Glutamatergic neuron (in vitro differentiated cells): ENCODE measurements at regions not wholly inside any gene's neighbourhood (a gene's known extent, or its start where the extent isn't known, plus 50 kb on each side); places are given as distances from the start of the nearest gene placed in this dataset.
"Not testable (repeated sequence)": the region's sequence is repeated elsewhere in the genome, so short reads cannot be mapped to it uniquely, and the experiment has no call there.

Experiments used
- DNase-seq: peaks from one replicate; pipeline ENCODE4 v3.0.0; 2022
- H3K27ac Mint-ChIP-seq: one replicate; pipeline ENCODE4 v1.8.0; 2020; ENCODE audit warnings: mild to moderate bottlenecking, mixed read lengths, inconsistent platforms; ENCODE audit not compliant: unreplicated experiment
- H3K27me3 Mint-ChIP-seq: one replicate; pipeline ENCODE4 v1.8.0; 2020; ENCODE audit warnings: mild to moderate bottlenecking, moderate library complexity, mixed read lengths, inconsistent platforms; ENCODE audit not compliant: unreplicated experiment
- H3K36me3 Mint-ChIP-seq: one replicate; pipeline ENCODE4 v1.8.0; 2020; ENCODE audit warnings: mild to moderate bottlenecking, mixed read lengths, inconsistent platforms; ENCODE audit not compliant: unreplicated experiment
- H3K4me1 Mint-ChIP-seq: one replicate; pipeline ENCODE4 v1.8.0; 2020; ENCODE audit warnings: mild to moderate bottlenecking, low read depth, mixed read lengths, inconsistent platforms; ENCODE audit not compliant: unreplicated experiment
- H3K4me3 Mint-ChIP-seq: one replicate; pipeline ENCODE4 v1.8.0; 2020; ENCODE audit warnings: mild to moderate bottlenecking, mixed read lengths, inconsistent platforms; ENCODE audit not compliant: unreplicated experiment
- H3K9me3 Mint-ChIP-seq: one replicate; pipeline ENCODE4 v1.8.0; 2020; ENCODE audit warnings: mild to moderate bottlenecking, moderate library complexity, mixed read lengths, inconsistent platforms; ENCODE audit not compliant: unreplicated experiment

DNA sequence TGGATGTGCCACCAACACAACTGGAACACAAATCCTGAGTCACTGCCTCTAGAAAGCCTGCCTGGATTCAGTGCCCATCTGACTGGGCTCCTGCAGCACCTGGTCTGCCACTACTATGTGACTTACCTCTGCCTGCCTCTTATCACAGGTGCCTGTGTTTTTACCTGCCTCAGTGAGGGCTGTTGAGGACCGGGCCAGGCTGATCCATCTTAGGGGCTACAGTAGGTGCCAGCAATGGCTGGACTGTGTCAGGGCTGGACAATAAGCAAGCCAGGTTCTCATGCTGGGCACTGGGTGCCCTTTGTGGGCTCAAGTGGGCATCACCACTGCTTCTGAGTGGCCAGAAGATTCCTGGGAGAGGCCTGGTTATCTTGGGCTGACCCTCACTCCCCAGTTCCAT is 948.6 kb upstream of the TPTE start:
- H3K36me3 Mint-ChIP-seq, H3K27ac Mint-ChIP-seq, H3K9me3 Mint-ChIP-seq, DNase-seq, H3K4me3 Mint-ChIP-seq, H3K4me1 Mint-ChIP-seq, H3K27me3 Mint-ChIP-seq: not testable (repeated sequence)

DNA sequence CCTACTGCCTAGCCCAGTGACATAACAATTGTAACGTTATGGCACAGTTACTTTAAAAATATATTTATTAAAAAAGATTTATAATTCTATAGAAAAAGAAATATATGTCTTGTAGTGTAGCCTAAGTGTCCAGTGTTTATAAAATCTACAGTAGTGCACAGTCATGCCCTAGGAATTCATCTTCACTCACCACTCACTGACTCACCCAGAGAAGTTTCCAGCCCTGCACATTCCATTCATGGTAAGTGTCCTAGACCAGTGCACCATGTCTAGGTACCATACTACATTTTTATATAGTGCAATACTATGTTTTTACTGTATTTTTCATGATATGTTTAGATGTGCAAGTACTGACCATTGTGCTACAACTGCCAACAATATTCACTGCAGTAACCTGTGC is 947.9 kb upstream of the TPTE start:
- not testable (repeated sequence) for H3K27me3 Mint-ChIP-seq, H3K27ac Mint-ChIP-seq, H3K9me3 Mint-ChIP-seq, H3K4me3 Mint-ChIP-seq, H3K4me1 Mint-ChIP-seq, H3K36me3 Mint-ChIP-seq, DNase-seq

DNA sequence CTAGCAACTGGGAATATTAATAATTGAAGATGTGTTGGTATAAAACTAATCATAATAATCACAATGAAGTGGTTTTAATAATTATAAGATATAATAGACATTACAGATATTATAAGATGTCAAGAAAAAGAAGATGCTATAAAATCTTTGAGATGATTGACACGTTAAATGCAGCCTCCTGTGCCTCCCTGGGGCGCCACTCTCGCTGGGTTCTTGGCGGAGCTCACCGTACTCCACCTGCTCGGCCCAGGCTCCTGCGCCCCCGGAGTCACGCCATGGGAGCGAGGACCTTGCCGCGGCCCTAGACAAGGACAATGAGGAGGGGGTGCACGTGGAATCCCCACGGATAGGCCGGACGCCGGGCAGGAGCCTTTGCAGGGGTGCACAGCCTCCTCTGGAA is 942.1 kb upstream of the TPTE start:
- not testable (repeated sequence) for H3K4me3 Mint-ChIP-seq, DNase-seq, H3K9me3 Mint-ChIP-seq, H3K27ac Mint-ChIP-seq, H3K4me1 Mint-ChIP-seq, H3K27me3 Mint-ChIP-seq, H3K36me3 Mint-ChIP-seq

DNA sequence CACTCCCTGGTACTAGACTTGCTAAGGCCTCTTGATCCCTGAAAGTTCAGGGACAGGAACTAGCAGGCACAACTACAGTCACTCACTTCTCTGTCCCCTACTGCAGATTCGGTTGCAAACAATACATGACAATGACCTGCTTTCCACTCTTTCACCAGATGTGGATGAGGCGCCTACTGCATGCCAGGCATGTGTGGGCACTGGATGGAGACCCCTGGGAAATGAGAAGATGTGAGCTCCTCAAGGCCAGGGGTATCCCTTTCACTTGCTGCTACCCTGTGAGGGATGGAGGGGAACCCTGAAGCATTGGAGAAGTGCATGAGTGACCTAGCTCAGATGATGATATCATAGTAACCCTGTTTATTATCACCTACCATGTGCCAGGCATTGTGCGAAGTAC is 933.4 kb upstream of the TPTE start:
- not testable (repeated sequence) for H3K4me3 Mint-ChIP-seq, H3K4me1 Mint-ChIP-seq, DNase-seq, H3K36me3 Mint-ChIP-seq, H3K27me3 Mint-ChIP-seq, H3K27ac Mint-ChIP-seq, H3K9me3 Mint-ChIP-seq

DNA sequence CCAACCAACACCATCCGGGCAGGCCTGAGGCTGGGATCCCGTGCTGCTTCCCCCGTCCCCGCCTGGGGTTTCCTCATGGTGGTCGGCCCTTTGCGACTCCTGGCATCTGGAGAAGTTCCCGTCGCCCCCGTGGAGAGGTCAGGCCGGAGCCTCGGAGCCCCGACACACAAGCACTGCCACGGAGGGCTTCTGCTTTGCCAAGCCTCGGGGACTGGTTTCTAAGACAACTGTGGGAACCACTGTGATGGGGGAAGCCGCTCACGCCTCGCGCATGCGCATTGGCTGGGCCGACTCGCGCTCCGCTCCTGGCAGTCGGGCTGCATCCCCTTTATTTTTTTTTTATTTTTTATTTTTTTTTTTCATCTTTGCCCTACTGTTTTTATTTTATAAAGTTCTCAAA is 928.8 kb upstream of the TPTE start:
- not testable (repeated sequence) for H3K27me3 Mint-ChIP-seq, H3K9me3 Mint-ChIP-seq, H3K4me1 Mint-ChIP-seq, H3K36me3 Mint-ChIP-seq, H3K27ac Mint-ChIP-seq, DNase-seq, H3K4me3 Mint-ChIP-seq

DNA sequence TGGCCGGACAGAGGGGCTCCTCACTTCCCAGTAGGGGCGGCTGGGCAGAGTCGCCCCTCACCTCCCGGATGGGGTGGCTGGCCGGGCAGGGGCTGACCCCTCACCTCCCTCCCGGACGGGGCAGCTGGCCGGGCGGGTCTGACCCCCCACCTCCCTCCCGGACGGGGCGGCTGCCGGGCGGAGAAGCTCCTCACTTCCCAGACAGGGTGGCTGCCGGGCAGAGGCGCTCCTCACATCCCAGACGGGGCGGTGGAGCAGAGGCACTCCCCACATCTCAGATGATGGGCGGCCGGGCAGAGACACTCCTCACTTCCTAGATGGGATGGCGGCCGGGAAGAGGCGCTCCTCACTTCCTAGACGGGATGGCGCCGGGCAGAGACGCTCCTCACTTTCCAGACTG is 927.7 kb upstream of the TPTE start:
- DNase-seq, H3K27ac Mint-ChIP-seq, H3K36me3 Mint-ChIP-seq, H3K4me3 Mint-ChIP-seq, H3K27me3 Mint-ChIP-seq, H3K4me1 Mint-ChIP-seq, H3K9me3 Mint-ChIP-seq: not testable (repeated sequence)

DNA sequence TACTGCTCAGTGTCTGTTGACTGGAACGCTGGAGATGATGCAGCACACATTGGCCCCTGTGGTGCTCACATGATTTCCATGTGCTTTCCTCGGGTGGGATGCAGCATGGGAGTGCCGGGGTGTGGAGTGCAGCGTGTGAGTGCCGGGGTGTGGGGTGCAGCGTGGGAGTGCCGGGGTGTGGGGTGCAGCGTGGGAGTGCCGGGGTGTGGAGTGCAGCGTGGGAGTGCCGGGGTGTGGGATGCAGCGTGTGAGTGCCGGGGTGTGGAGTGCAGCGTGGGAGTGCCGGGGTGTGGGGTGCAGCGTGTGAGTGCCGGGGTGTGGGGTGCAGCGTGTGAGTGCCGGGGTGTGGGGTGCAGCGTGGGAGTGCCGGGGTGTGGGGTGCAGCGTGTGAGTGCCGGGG is 907.4 kb upstream of the TPTE start:
- DNase-seq, H3K27ac Mint-ChIP-seq: not testable (repeated sequence)

DNA sequence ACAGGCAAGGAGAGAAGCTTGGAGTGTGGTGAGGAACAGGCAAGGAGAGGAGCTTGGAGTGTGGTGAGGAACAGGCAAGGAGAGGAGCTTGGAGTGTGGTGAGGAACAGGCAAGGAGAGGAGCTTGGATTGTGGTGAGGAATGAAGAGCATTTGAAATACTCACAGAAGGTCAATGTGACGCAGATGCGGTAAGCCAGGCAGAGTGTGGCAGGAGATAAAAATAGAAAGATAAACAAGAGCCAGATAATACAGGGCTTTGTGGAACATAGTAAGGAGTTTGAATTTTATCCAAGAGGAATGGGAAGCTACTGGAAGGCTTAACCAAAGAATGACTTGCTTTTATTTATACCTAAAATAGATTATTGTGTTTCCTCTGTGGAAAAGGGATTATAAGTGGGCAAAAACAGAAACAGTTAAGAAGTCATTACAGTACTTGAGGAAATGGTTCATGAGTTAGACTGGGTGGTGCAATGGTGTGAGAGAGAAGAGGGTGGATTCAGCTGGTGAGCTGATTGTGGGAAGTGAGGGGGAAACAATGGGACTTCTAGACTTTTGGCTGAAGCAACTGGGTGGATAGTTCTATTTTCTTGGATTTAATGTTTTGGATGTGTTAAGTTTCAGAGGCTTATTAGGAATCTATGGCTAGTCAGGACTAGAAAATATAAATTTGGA is 900.1 kb upstream of the TPTE start:
- not testable (repeated sequence) for H3K4me3 Mint-ChIP-seq, H3K36me3 Mint-ChIP-seq, DNase-seq, H3K9me3 Mint-ChIP-seq, H3K27me3 Mint-ChIP-seq, H3K4me1 Mint-ChIP-seq, H3K27ac Mint-ChIP-seq

More for the DNA sequence above, 907.4 kb upstream of the TPTE start:
- not testable (repeated sequence) for H3K4me1 Mint-ChIP-seq, H3K36me3 Mint-ChIP-seq, H3K9me3 Mint-ChIP-seq, H3K4me3 Mint-ChIP-seq, H3K27me3 Mint-ChIP-seq

DNA sequence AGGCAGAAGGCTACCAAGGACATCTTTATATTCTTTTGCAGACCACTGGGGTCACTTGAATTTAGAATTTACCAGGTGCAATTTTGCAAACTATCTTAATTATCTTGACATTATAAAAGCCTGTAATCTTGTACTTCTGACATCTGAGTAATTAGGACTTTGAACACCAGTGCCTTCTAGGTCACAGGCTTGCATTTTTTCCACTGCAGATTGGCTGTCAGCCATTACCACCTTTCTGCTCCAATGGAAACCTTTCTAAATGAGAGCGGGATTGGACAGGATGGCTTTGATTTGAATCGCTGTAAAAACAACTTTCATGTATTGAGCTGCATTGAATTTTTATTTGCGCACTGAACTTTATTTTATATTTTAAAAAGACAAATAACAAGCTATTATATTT is 893.3 kb upstream of the TPTE start:
- not testable (repeated sequence) for H3K27ac Mint-ChIP-seq, H3K4me3 Mint-ChIP-seq, H3K9me3 Mint-ChIP-seq, DNase-seq, H3K4me1 Mint-ChIP-seq, H3K36me3 Mint-ChIP-seq, H3K27me3 Mint-ChIP-seq

DNA sequence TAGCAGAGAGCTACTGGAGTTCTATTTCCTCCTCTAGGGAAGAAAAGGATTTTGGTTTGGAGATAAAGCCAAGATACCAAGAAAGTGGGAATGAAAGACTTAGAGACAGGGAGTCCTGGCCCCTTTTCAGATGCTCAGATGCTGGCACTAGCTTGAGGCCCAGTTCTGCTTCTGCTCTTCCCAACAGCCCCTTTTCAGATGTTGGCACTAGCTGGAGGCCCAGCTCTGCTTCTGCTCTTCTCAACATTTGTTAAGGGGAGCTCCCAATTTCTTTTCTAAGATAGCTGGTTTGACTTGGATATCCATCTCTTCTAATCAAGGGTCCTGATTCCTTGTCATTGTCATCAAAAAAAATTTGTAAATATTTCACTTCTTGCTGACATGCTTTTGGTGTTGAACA is 874.0 kb upstream of the TPTE start:
- not testable (repeated sequence) for H3K27me3 Mint-ChIP-seq, H3K4me1 Mint-ChIP-seq, H3K9me3 Mint-ChIP-seq, H3K36me3 Mint-ChIP-seq, H3K4me3 Mint-ChIP-seq, DNase-seq, H3K27ac Mint-ChIP-seq

DNA sequence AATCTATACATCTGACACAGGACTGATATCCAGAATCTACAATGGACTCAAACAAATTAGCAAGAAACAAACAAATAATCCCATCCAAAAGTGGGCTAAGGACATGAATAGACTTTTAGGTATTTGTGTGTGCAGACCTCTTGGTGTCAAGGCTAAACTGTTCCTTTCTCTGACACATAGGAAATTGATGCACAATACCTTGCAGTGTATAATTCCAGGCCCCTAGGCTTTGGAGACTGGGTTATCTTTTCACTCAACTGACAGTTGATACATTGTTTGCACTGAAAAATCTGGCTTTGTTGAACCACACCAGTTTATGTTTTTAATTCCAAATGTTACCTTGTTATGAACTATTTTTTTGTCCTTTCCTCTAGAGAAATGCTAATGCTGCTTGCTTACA is 873.1 kb upstream of the TPTE start:
- H3K9me3 Mint-ChIP-seq: peaks cover 12% of the 10 kb centered on the region
- not testable (repeated sequence) for H3K36me3 Mint-ChIP-seq, H3K4me1 Mint-ChIP-seq, H3K4me3 Mint-ChIP-seq, DNase-seq, H3K27me3 Mint-ChIP-seq, H3K27ac Mint-ChIP-seq

DNA sequence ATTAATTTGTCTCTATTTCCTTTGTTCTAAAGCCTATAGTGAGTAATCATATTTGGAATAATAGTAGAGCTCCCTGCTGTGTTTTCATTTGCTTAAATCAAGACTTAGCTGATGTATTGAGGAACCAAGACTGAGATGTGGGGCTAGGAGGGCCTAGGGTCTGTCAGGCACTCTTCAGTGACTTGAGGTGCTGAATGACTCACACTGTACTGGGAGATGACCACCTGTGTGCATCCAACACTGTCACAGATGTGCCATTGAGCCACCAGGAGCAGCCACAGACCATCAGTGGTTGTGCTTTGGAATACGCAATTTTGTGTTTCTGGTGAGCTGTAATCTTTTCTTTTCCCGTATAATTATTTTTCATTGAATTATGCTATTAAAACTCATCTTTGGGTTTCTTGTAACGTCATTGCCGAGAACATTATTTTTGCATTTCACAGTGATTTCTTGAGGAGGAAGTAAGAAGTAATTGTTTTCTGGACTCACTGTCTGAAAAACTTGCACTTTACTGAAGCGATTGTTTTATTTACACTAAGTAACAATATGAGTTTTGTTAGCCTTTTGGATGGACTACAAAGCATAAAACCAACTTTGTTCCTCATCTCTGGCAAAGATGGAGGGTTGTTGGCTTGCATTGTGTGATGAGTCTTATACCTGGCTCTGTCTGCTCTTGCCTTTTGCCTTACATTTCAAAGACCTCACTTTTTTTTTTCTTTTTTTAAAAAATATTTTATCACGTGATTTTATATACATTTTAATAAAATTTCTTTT is 872.2 kb upstream of the TPTE start:
- peaks cover 12% of the 10 kb centered on the region for H3K9me3 Mint-ChIP-seq
- not testable (repeated sequence) for DNase-seq, H3K4me1 Mint-ChIP-seq, H3K27me3 Mint-ChIP-seq, H3K4me3 Mint-ChIP-seq, H3K36me3 Mint-ChIP-seq, H3K27ac Mint-ChIP-seq
